GM19035 (cell line): ENCODE measurements at regions not wholly inside any gene's neighbourhood (a gene's known extent, or its start where the extent isn't known, plus 50 kb on each side); places are given as distances from the start of the nearest gene placed in this dataset.

ENCODE experiments used
- ATAC-seq: cut with Tn5 transposase; IDR thresholded peaks from one replicate; pipeline ENCODE4 v1.9.1; 2021; ENCODE audit not compliant: unreplicated experiment

DNA sequence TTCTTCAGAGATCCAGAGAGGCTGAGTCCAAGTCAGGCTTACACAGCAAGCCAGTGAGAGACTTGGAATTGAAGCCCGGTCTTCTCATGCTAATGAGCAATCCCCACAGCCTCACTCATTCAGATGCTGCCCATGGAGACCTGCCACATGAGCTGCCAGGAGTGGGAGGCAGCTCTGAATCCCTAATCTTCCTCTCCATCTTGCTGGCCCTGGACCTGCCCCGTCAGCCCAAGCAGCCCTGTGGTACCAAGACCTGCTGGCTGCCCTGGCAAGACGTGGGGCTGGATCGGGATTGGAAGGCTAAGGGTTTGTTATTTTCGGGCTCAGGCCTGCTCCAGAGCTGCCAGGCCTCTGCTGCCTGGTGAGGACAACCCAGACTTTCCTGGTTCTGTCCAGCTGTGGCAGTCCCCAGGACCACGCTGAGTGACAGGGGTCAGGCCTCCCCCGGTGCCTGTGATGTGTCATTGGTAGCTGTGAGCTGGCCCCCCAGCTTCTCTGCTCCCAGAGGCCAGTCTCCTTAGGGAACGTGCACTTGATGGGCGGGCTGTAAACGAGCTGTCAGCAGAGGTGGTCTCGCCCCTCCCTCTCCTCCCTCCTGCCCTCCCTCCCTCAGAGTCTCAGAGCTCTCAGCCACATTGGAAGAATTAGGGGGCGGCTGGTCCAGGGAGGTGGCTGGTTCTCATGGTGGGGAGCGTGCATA is 135.0 kb downstream of the FOXD2 start:
- ATAC-seq = no peak

DNA sequence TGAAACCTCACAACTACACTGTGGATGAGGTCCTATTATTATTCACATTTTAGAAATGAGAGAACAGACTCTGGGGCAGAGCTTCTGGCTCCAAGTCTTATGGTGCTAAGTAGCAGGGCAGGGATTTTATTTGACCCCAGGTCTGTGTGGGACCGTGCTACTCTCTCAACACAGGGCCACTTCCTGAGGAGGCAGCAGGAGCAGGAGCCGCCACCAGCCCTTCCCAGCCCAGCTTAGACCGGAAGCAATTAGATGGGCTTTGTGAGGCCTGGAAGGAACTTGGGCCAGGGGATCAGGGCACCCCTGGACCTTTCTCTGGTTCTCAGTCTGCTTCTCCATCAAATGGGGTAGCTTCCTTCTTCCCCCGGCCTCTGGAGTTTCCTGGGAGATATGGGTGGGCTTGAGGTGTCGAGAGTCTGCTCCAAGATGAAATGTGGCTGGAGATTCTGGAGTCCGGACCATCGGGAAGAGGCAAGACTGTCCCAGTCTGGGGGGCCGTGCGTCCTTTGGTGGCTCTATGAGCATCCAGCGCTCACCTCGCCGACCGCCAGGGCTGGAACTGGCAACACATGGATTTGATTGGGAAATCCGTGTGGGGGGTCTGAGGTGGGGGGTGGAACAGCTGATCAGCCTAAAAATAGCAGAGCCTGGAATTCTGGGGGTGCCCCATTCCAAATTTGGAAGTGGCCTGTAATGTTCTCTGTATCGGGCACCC is 136.8 kb downstream of the FOXD2 start:
- no peak for ATAC-seq

DNA sequence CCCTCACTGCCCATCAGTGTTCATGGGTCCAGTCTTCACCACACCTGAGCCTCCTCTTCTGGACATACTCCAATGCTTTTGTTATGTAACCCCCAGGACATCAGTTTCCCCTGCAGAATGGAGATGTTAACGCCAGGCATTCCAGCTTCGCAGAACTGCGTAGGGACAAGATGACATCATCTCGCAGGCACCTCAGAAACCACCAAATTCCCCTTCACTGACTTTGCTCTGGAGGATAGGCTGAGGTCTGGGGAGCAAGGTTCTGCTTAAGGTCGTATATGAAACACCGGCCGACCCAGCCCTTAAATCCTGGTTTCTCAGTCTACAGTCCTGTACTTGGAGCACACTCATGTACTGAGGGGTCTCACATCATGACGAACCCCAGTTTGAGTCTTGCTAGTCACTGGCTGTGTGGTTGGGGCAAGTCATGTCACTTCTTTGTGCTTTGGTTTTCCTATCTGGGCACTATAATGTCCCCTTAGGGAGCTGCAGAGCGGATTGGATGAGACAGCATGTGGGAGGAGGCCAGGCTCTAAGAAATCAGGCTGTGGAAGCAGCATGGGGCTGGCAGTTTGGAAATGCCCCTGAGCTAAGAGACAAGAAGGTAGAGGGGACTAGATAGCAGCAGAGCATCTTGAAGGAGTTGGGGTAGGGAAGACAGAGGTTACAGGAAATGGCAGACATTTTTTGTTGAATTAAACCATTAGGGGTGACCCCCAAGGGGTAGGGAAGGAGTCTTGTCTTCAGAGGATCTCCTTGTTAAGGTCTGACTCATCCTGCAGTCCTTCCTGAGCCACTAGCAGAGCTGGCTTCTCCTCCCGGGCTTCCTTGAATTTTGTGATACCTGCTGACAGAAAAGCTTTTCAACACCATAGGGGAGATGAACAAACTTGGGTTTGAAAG is 138.3 kb downstream of the FOXD2 start:
- ATAC-seq = no peak

DNA sequence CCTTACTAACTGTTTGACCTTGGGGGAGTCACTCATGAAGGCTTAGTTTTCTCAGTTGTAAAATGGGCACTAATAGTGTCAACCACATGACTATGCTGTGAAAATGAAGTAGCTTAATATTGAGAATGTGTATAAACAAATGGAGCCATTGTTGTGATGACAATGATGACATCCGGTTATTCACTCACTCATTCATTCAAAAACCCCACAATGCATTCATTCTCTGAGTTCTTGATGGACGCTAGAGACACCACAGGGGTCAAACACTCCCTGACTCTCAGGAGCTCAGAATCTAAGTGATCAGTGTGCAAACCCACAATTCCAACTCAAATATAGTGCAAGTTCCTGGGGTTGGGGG is 138.9 kb downstream of the FOXD2 start:
- ATAC-seq = no peak

DNA sequence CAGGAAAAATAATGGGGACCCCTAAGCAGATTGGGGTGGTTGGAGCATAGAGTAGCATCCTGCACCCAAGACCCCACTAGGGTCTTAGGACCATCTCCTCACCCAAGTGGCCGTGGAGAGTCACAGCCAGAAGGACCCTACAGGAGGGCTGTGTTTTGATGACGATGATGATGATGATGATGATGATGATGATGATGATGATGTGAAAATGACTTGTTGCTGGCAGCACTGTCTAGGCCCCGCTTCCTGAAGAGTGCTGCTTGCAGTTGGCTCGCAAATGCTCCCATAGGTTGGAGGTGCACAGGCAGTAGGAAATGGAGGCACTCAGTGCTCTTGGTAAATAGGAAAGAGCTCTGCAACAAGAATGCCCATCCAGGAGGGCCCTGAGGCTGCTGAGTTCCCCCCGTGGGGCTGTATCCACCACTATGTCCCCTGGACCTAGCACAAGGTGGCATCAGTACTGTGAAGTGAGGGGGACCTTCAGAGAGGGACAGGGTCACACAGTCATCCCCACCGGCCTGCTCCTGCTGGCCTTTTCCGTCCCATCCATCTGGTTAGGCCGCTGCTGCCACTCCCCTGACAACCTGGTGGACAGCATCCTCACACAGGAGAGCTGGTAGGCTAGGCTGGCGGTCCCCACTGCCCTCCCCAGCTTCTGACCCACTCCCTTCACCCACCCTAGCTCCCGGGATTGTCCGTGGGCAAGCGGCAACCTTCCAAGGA is 139.6 kb downstream of the FOXD2 start:
- no peak for ATAC-seq

DNA sequence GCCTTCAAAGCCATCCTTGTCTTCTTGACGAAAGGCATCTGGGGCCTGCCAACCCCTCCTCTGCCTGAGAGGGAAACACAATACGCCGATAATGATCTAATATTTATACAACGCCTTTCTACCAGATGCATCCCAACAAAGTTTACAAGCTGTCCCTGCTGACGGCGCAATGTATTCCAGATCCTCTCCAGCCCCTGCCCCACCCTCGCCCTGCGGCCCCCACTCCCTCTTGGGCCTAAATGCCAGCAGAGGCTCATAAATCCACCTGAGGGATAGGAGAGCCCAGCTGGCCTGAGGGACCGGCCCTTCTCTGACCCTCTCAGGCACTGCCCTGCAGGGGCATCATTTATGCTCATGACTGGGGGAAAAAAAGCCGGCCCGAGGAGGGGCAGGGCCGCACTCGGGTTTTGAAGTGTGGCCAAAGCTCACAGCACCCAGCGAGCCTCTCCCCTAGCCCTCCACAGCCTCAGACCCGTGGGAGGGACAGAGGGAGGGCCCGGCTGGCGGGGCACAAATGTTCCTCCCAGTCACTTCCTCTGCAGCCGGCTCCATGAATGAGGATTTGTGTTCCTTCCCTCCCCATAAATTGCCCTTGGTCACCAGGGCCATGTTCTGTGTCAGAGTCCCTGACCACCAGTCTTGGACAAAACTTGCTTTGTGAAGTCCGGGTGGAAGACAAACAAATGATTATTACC is 140.3 kb downstream of the FOXD2 start:
- ATAC-seq = no peak

DNA sequence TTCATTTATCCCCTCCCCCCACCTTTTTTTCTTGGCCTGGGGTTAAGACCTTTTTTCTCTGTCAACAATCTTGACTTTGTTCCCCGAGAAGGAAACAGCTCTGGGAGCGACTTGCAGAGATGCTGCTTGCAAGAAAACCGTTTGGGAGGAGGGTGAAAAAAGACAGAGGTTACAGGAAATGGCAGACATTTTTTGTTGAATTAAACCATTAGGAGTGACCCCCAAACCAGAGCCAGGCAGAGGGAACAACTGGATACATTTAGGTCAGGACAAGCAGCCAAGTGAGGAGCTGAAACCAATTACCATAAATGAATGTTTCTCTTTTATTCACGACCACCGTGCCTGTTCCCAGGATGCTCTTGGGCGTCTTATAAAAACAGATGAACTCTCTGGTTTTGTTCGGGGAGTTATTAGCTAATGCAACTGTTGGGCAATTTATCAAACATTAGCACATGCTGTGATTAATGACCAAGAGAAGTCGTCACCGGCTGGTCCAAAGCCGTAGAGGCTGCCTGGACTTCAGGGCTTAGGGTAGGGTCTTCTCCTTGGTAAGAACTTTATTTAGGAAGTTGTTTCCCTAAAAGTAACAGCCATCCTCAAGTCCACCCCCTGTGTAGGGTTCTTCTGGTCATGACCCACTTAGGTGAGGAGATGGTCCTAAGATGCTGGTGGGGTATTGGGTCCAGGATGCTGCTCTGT is 141.0 kb downstream of the FOXD2 start:
- no peak for ATAC-seq

DNA sequence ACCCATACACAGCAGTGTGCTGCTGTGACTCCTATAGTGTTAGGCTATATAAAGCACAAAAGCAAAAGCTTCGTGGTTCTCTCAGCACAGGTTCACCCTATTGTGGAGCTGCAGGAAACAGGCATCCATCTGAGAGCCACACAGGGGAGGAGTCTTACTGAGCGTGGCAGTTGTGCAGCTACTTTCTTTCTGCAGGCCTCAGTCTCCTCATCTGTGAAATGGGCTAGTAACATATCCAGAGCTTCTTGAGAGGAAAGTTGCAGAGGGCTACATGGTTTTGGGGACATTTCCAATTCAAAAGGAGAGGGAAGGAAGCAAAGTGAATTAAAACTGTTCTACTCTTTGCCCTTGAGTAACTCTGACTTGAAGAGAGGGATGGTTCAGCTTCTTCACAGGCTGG is 142.0 kb downstream of the FOXD2 start:
- ATAC-seq = no peak

DNA sequence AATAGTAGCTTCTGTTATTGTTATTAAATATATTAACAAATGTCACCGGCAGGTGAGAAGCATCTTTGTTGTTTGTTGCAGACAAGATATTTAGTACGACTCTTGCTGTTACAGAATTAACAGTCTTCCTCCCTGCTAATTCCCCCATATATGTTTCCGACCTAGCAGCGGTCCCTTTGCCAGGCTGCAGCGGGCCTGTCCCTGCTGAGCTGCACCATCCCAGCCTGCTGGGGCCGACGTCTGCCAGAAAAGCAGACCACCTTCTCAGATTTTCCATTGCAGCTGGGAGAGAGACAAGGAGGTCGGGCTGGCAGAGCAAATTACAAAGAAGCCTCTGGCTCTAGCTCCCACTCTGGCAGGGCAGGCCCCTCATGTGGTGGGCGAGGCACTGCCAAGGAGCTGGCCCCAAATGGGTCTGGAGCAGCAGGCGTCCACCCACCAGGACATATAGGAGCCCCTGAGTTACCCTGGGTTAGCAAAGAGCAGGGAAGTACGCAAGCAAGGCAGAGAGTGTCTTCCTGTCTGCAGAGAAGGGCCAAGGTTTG is 142.7 kb downstream of the FOXD2 start:
- no peak for ATAC-seq

DNA sequence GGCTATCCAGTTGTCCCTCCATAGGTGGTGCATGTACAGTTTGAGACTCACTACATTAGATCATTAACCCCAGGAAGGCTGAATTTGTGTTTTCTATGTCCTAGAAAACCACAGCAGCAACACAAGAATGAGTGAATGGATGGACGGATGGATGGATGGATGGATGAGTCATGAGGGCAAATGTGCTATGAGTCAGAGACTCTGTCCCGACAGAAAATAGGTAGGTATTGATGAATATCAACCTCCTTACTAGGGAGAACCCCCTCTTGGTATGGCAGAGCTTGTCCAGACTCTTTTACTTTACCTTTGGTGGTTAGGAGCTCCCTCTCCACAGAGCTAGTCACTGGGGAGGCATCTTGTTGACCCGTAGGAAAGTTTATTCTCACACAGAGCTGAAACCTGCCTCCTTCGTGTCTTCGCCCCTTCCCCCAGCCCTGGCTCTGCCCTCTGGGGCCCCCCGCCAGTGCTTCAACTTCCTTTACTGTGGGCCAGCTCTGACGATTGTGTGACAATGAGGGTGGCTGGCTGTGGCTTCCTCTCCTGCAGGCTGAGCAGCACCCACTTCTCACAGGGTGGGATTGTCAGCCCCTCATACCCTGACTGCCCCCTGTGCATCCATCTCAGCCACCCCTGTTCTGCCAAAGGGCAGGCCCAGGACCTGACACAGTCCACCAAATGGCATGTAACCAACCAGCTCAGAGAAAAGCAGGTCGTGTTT is 145.2 kb downstream of the FOXD2 start:
- ATAC-seq = no peak

DNA sequence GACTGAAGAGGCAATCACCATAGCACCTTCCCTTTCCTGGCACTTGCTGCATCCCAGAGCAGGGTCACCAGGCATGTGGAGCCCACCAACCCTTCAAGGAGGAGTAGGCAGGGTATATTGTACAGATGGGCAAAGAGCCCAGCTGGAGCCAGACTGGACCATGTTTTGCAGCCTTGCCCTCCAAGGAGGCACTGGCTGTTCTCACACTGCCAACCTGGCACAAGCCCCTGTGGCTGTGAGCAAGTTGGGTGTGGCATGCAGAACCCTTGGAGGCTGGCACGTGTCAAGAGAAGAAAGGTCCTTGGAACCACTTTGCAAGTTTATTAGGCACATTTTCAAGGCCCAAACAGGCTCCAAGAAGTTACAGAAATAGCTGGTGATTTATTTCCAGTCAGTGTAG is 146.4 kb downstream of the FOXD2 start:
- no peak for ATAC-seq

DNA sequence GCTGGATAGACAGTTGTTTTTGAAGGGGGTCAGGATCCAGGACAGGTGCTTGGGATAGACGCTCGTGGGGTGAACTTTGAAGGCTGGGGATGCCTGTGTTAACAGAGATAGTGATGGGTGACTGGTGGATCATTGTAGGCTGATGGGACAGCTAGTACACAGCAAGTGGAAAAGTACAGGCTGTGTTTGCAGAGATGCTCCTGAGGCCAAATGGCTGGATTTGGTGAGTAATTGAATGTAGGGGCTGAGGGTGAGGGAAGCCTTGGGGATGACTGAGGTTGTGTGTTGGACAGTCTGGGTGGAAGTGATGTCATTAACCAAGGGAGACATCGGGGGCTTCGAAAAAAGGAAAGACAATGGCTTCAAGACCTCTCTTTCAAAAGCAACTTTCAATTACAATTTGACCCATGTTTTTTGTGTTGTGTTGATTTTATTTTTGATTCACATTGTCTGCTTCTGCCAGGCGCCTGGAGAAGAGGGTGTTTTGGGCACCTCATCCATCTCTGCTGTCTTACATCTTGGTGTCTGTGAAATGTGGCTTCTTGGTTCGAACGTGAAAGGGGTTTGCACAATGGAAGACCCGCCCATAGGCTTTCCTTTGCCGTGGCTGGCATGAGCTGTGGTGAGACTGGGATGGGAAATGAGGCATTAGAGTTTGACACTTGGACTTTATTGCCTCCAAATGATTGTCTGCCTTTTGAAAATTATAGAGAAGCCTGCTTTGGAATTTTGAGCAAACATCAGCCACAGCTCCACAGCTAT is 147.5 kb downstream of the FOXD2 start:
- no peak for ATAC-seq

DNA sequence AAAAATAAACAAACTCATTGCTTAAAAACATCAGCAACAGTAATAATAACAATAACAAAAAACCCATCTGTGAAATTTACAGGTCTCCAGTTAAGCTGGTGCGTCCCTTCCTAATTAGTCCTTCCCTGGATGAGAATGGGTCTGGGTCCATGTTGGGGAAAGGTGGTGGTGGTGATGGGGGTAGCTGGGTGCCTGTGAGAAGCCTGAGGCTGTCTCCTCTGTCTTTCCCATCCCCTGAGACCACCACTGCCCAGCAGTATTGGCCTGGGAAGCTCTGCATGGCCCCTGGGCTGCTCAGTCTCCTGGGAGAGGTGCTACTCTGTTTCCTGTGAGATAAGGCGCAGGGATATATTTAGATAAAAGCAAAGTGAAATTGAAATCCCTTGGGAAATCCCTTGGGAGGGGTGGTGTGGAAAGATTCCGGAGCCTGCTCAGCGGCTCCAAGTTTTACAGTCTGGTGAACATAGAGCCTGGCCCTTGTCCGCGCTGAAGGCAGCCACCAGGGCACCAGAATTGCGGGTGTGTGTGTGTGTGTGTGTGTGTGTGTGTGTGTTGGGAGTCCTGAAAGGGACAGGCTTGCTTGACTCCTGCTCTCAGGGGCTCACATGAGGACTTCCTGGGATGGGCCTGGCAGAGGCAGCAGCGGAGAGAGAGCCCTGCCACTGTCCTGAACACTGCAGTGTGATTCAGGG is 150.2 kb downstream of the FOXD2 start:
- no peak for ATAC-seq

DNA sequence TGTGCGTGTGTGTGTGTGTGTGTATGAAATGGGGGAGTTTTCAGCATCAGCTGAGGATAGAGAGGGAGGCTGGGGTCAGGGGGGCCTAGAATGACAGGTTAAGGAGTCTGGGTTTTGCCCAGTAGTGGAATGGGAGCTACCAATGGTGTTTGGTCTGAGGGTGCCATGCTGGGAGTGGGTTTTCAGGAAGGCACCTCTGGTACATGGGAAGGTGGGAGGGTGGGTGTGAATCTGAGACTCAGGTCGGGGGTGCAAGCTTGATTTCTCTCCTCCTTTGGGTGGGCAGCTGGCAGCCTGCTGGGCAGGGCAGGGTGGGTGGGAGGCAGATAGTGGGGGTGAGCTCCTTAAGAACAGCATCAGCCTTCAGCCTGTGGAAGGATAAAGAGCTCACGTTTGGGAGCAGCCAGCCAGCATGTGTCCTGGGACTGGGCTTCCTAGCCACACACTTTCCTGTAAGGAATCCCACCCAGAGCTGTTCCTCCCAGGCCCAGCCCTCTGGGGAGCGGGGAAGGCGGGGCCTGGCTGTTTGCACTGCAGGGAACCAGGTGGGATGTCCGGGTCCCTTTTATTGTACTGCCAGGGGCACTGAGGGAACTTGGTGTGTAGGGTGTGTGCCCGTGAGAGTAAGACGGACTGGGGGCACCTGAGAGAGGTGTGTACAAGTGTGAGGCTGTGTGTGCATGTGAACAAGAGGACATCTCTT is 152.8 kb downstream of the FOXD2 start:
- ATAC-seq = no peak

DNA sequence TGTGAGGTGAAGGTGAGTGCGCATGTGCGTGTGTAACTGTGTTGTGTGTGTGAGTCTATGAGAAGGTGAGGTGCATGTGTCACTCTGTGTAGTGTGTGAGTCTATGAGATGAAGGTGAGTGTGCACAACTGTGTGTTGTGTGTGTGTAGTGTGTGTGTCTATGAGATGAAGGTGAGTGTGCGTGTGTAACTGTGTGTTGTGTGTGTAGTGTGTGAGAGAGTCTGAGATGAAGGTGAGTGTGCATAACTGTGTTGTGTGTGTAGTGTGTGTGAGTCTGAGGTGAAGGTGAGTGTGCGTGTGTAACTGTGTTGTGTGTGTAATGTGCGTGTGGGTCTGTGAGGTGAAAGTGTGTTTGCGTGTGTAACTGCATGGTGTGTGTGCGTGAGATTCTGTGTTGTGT is 154.0 kb downstream of the FOXD2 start:
- ATAC-seq = no peak

DNA sequence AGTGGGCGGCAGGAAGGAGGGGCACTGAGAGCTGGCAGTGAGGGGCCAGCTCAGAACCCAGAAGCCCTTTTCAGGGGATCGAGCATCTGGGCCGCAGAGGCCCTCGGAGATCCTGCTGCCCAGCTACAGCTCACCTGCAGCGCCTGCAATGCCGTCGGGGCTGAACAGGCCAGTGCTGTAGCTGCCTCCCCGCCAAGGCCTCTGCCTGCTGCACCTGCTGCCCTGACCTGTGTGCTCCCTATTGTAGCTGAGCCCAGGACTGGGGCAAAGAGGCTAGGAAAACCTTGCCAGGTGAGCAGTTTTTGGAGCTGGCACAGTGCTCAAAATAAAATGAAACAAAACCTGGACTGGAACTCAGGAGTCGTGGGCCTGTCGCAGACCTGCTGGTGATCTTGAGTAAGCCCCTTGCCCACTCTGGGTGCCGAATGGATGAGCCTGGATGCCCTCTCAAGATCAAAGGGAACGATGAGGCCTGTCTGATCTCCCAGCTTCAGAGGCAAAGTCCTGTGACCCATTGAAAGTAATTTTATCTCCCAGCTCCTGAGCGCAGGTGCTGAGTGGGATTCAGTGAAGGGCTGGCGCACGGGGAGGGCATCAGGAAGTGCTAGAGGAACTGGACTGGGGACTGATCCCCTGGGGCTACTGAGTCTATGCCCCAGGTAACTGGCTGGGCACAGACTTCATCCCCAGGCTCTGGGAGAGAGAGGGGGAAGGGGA is 154.6 kb downstream of the FOXD2 start:
- ATAC-seq = no peak
